ENCODE measurements at regions not wholly inside any gene's neighbourhood (a gene's known extent, or its start where the extent isn't known, plus 50 kb on each side); places are given as distances from the start of the nearest gene placed in this dataset.

DNA sequence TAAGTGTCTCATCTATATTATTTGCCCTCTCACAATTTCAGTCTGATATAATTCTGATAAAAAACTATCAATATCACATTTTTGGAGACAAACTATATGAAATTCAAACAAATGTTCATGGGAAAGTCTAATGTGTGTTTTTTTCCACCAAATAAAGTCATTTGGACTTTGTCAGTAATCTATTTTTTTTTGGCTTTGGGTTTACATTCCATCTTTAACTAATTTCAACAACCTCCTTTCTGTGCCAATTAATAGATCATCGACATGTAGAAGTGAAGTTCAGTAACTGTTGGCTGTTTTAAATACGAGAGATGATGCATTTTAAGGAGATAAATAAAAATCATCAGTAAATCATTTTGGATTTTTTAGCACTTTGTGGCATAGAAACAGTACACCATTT, 1623.0 kb upstream of the ACVR2A start:
- Histone ChIP-seq H3K9me3 (no peaks in the 10 kb centered on the region), H3K27me3 (no peaks in the 10 kb centered on the region), H3K4me1 (no peaks in the 10 kb centered on the region), H3K4me3 (no peak overlapping the region), H3K36me3 (ENCODE audit: low read depth, missing control alignments) (no peaks in the 10 kb centered on the region), H3K27ac (no peak overlapping the region)
- no peak for DNase-seq
- WGBS, 2 donors: 77 to 84% methylated on average over 2 of the region's 2 CpGs
- intact Hi-C loops (cut with DNase I; ENCODE audit: low total_unique reads): no loop called here
- TF ChIP-seq, protein P1, sequence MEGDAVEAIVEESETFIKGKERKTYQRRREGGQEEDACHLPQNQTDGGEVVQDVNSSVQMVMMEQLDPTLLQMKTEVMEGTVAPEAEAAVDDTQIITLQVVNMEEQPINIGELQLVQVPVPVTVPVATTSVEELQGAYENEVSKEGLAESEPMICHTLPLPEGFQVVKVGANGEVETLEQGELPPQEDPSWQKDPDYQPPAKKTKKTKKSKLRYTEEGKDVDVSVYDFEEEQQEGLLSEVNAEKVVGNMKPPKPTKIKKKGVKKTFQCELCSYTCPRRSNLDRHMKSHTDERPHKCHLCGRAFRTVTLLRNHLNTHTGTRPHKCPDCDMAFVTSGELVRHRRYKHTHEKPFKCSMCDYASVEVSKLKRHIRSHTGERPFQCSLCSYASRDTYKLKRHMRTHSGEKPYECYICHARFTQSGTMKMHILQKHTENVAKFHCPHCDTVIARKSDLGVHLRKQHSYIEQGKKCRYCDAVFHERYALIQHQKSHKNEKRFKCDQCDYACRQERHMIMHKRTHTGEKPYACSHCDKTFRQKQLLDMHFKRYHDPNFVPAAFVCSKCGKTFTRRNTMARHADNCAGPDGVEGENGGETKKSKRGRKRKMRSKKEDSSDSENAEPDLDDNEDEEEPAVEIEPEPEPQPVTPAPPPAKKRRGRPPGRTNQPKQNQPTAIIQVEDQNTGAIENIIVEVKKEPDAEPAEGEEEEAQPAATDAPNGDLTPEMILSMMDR (IDR thresholded peaks at IDR 0.05): no peak
- no peak for TF ChIP-seq POLR2A (IDR thresholded peaks at IDR 0.05)

DNA sequence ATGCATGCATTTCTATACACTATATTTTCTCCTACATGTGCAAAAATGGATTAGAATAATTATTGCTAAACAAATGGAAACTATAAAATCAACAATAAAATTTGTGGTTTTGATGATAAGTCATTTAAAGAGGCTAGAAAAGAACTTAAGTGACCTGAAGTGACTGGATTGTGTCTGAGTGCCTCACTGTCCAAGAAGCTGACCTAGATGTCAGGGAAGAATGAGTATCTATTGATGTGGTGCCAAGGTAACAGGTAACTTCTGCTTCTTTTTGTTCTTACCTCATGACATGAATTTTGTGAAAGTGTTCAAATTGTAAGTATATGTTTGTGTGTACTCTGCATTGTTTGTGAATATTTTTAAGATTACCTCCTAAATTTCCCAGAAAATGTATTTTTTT, 1623.9 kb upstream of the ACVR2A start:
- DNase-seq: no peak
- Histone ChIP-seq H3K27ac (no peak overlapping the region), H3K27me3 (no peaks in the 10 kb centered on the region), H3K36me3 (ENCODE audit: low read depth, missing control alignments) (no peaks in the 10 kb centered on the region), H3K4me3 (no peak overlapping the region), H3K9me3 (no peaks in the 10 kb centered on the region), H3K4me1 (no peaks in the 10 kb centered on the region)
- intact Hi-C loops (cut with DNase I; ENCODE audit: low total_unique reads): no loop called here
- TF ChIP-seq POLR2A (IDR thresholded peaks at IDR 0.05): no peak
- TF ChIP-seq, protein P1 (IDR thresholded peaks at IDR 0.05): no peak

DNA sequence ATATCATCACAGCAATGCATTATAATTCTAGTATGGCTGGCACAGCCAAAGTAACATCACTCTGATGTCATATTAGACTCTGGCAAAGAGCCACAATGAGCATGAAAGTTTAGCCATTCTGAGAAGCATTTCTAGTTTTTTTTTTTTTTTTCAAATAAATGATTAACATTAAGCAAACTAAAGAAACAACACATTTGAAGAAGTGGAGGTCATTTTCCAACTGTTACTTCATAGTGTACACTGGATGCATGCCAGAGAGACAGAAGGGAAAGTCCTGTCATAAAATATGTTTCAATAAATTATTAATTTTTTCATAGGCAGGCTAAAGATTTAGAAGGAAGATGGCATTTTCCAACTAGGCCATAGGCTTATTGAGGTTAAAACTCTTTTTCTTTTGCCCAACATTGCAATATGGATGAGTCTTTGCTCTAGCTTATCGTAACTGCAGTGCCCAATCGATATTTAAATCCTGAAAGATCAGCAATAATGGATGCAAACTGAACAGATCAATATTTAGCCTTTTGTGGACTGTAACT, 1630.4 kb upstream of the ACVR2A start:
- Histone ChIP-seq H3K27me3 (no peaks in the 10 kb centered on the region), H3K9me3 (no peaks in the 10 kb centered on the region), H3K36me3 (ENCODE audit: low read depth, missing control alignments) (no peaks in the 10 kb centered on the region), H3K27ac (no peak overlapping the region), H3K4me3 (no peak overlapping the region), H3K4me1 (no peaks in the 10 kb centered on the region)
- DNase-seq: no peak
- 91 to 98% methylated on average over 2 of the region's 2 CpGs for WGBS, 2 donors
- no peak for TF ChIP-seq POLR2A (IDR thresholded peaks at IDR 0.05)
- TF ChIP-seq, protein P1 (IDR thresholded peaks at IDR 0.05): no peak
- intact Hi-C loops (cut with DNase I; ENCODE audit: low total_unique reads): no loop called here

DNA sequence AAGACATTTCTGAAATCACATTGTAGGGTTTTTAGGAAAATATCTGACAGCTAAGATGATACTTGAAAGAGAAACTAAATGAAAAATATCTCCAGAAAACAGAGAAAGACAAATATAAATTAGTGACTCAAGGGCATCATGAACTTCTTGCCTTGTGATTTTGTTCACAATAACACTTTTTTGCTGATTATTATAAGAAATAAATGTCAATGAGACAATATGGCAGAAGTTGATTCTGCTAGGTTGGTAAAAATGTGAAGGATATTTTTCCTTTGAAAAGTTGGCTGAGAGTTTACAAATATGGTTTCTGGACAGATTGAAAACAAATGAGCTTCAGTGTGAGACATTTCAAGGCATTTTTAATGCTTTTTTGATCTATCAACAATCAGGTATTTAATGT, 1631.2 kb upstream of the ACVR2A start:
- TF ChIP-seq, protein P1 (IDR thresholded peaks at IDR 0.05): no peak
- no peak for TF ChIP-seq POLR2A (IDR thresholded peaks at IDR 0.05)
- Histone ChIP-seq H3K27me3 (no peaks in the 10 kb centered on the region), H3K4me1 (no peaks in the 10 kb centered on the region), H3K36me3 (ENCODE audit: low read depth, missing control alignments) (no peaks in the 10 kb centered on the region), H3K27ac (no peak overlapping the region), H3K9me3 (no peaks in the 10 kb centered on the region), H3K4me3 (no peak overlapping the region)
- intact Hi-C loops (cut with DNase I; ENCODE audit: low total_unique reads): no loop called here
- DNase-seq: no peak

DNA sequence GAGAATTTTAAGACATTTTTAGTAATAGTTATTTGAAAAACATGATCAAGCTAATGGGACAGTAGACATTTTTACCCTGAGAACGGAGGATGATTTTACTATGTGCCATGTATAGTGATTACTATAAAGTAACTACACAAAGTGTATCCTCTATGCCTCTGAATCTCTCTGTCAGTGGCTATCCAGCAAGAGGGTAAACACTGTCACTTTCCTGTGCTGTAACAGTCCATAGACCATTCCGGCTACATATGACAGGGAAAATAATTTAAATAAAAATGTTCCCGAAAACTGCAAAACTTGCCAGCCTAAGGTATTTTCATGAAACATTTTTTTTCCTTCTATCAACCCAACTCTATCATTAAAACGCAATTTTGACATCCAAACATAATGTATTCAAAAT, 1632.2 kb upstream of the ACVR2A start:
- Histone ChIP-seq H3K27ac (no peak overlapping the region), H3K4me1 (no peaks in the 10 kb centered on the region), H3K4me3 (no peak overlapping the region), H3K36me3 (ENCODE audit: low read depth, missing control alignments) (no peaks in the 10 kb centered on the region), H3K27me3 (no peaks in the 10 kb centered on the region), H3K9me3 (no peaks in the 10 kb centered on the region)
- 92 to 94% methylated on average over 4 of the region's 4 CpGs for WGBS, 2 donors
- TF ChIP-seq, protein P1 (IDR thresholded peaks at IDR 0.05): no peak
- TF ChIP-seq POLR2A (IDR thresholded peaks at IDR 0.05): no peak
- DNase-seq: no peak
- intact Hi-C loops (cut with DNase I; ENCODE audit: low total_unique reads): no loop called here

Measured in testis (tissue), 2 donors.